H1 (cell line): ENCODE measurements at regions not wholly inside any gene's neighbourhood (a gene's known extent, or its start where the extent isn't known, plus 50 kb on each side); places are given as distances from the start of the nearest gene placed in this dataset.

Source experiments
- CTCF ChIA-PET: fragments of 300-600 bp; sonication (Branson Sonifier 250); formaldehyde crosslinking; loops from one replicate; lab custom pipeline; 2021; ENCODE audit not compliant: partially characterized antibody; lab: Charles Lee
- POLR2A ChIA-PET: fragments of 300-600 bp; sonication (Branson Sonifier 250); formaldehyde crosslinking; loops from one replicate; lab custom pipeline; 2021; ENCODE audit warnings: inconsistent platforms; ENCODE audit not compliant: partially characterized antibody; lab: Charles Lee
- DNase-seq, 2 experiments: peaks; one replicate each; pipeline versions ENCODE4 v3.0.0 to v3.0.0-alpha.2; 2010 to 2022; ENCODE audit warnings: low spot score in 2 of 2, low read depth in 1 of 2, mixed read lengths in 1 of 2
- FAIRE-seq: peaks from 2 replicates; lab custom pipeline; 2011; peaks lifted over from hg19 to GRCh38; lab: Jason Lieb, UNC
- H2AFZ ChIP-seq: 2 replicates; pipeline ENCODE4 v1.8.1; 2012; ENCODE audit warnings: low read length, inconsistent platforms
- H2AK5ac ChIP-seq: 2 replicates; pipeline ENCODE4 v1.6.1; 2013; ENCODE audit warnings: low read depth, low read length
- H2BK120ac ChIP-seq: replicated peaks from 2 replicates; pipeline ENCODE3; 2013; ENCODE audit warnings: low read depth, low read length, inconsistent platforms
- H2BK12ac ChIP-seq: 2 replicates; pipeline ENCODE4 v1.6.1; 2013; ENCODE audit warnings: low read depth, low read length
- H2BK15ac ChIP-seq: 2 replicates; pipeline ENCODE4 v1.6.1; 2013; ENCODE audit warnings: low read length
- H2BK20ac ChIP-seq: 2 replicates; pipeline ENCODE4 v1.6.1; 2013; ENCODE audit warnings: low read length
- H2BK5ac ChIP-seq: 2 replicates; pipeline ENCODE4 v1.6.1; 2013; ENCODE audit warnings: low read depth, low read length
- H3K14ac ChIP-seq: 2 replicates; pipeline ENCODE4 v1.6.1; 2013; ENCODE audit warnings: inconsistent platforms; ENCODE audit not compliant: insufficient read length
- H3K18ac ChIP-seq: 2 replicates; pipeline ENCODE4 v1.6.1; 2013; ENCODE audit warnings: low read length; ENCODE audit errors: extremely low read depth
- H3K23ac ChIP-seq: 2 replicates; pipeline ENCODE4 v1.6.1; 2013; ENCODE audit warnings: inconsistent platforms; ENCODE audit not compliant: insufficient read length
- H3K23me2 ChIP-seq: 2 replicates; pipeline ENCODE4 v1.6.1; 2013; ENCODE audit warnings: low read depth, low read length
- H3K27ac ChIP-seq: 2 replicates; pipeline ENCODE4 v1.6.1; 2011; ENCODE audit warnings: low read depth, low read length, inconsistent platforms
- H3K27me3 ChIP-seq, 4 experiments: replicated peaks in 1 of 4; 1 replicate in 1 of 4; 2 replicates in 3 of 4; pipeline versions ENCODE4 v1.6.1 to v1.8.1; 2011 to 2013; ENCODE audit warnings: low read length in 3 of 4, mild to moderate bottlenecking in 3 of 4, inconsistent platforms in 2 of 4, mixed read lengths in 2 of 4, moderate library complexity in 1 of 4; ENCODE audit not compliant: control insufficient read depth in 3 of 4, insufficient read depth in 3 of 4; ENCODE audit errors: extremely low read depth in 1 of 4
- H3K36me3 ChIP-seq, 4 experiments: 2 replicates each; pipeline versions ENCODE4 v1.6.1 to v1.8.1; 2011 to 2013; ENCODE audit warnings: mild to moderate bottlenecking in 4 of 4, low read length in 3 of 4, moderate library complexity in 2 of 4, control low read depth in 1 of 4, inconsistent platforms in 1 of 4; ENCODE audit not compliant: insufficient read depth in 4 of 4, control insufficient read depth in 2 of 4
- H3K4ac ChIP-seq: replicated peaks from 2 replicates; pipeline ENCODE3; 2013; ENCODE audit warnings: low read length, low read depth, mixed read lengths, inconsistent platforms; ENCODE audit not compliant: insufficient read length
- H3K4me1 ChIP-seq, 4 experiments: replicated peaks in 1 of 4; 1 replicate in 1 of 4; 2 replicates in 3 of 4; pipeline versions ENCODE4 v1.6.1 to v1.8.1; 2011 to 2013; ENCODE audit warnings: low read length in 3 of 4, inconsistent platforms in 2 of 4, mixed read lengths in 1 of 4; ENCODE audit not compliant: insufficient read depth in 4 of 4, control insufficient read depth in 3 of 4
- H3K4me2 ChIP-seq, 2 experiments: 2 replicates each; pipeline versions ENCODE4 v1.6.1 to v1.8.1; 2011 to 2013; ENCODE audit warnings: low read depth in 2 of 2, low read length in 2 of 2, control low read depth in 1 of 2, inconsistent platforms in 1 of 2, mild to moderate bottlenecking in 1 of 2; ENCODE audit not compliant: insufficient read depth in 1 of 2
- H3K4me3 ChIP-seq, 4 experiments: fragments of 200-600, 300-600 bp in 1 of 4; sonication (generic), shearing (Covaris generic), sonication (Bioruptor Twin) in 1 of 4; 2 replicates each; pipeline versions ENCODE4 v1.5.1 to v1.8.1; 2011 to 2016; ENCODE audit warnings: low read length in 4 of 4, low read depth in 3 of 4, control low read depth in 2 of 4, inconsistent platforms in 2 of 4, mild to moderate bottlenecking in 2 of 4, mixed read lengths in 1 of 4, moderate library complexity in 1 of 4; ENCODE audit not compliant: insufficient read depth in 2 of 4; ENCODE audit errors: extremely low read depth in 1 of 4
- H3K56ac ChIP-seq: replicated peaks from 2 replicates; pipeline ENCODE3; 2013; ENCODE audit warnings: low read depth, mild to moderate bottlenecking, mixed read lengths, low read length, inconsistent platforms; ENCODE audit not compliant: insufficient read length
- H3K79me1 ChIP-seq: 2 replicates; pipeline ENCODE4 v1.6.1; 2013; ENCODE audit warnings: low read depth, low read length, control low read depth
- H3K79me2 ChIP-seq, 2 experiments: 2 replicates each; pipeline versions ENCODE4 v1.6.1 to v1.8.1; 2012 to 2013; ENCODE audit warnings: low read length in 2 of 2, mild to moderate bottlenecking in 2 of 2, inconsistent platforms in 1 of 2; ENCODE audit not compliant: insufficient read depth in 2 of 2, control insufficient read depth in 1 of 2
- H3K9ac ChIP-seq, 4 experiments: replicated peaks in 1 of 4; 1 replicate in 1 of 4; 2 replicates in 3 of 4; pipeline versions ENCODE4 v1.6.1 to v1.8.1; 2011 to 2013; ENCODE audit warnings: low read depth in 3 of 4, low read length in 3 of 4, control low read depth in 2 of 4, mild to moderate bottlenecking in 2 of 4, moderate library complexity in 2 of 4, inconsistent platforms in 1 of 4; ENCODE audit errors: extremely low read depth in 1 of 4
- H3K9me3 ChIP-seq, 2 experiments: 2 replicates each; pipeline versions ENCODE4 v1.6.1 to v1.8.1; 2012 to 2013; ENCODE audit warnings: mild to moderate bottlenecking in 2 of 2, moderate library complexity in 2 of 2, control low read depth in 1 of 2, inconsistent platforms in 1 of 2, low read depth in 1 of 2, low read length in 1 of 2, mixed read lengths in 1 of 2; ENCODE audit not compliant: insufficient read depth in 2 of 2
- H4K20me1 ChIP-seq, 2 experiments: replicated peaks in 1 of 2; 2 replicates each; pipeline versions ENCODE3 to v1.8.1; 2011 to 2013; ENCODE audit warnings: inconsistent platforms in 2 of 2, low read length in 2 of 2, mild to moderate bottlenecking in 1 of 2; ENCODE audit not compliant: insufficient read depth in 2 of 2, control insufficient read depth in 1 of 2
- H4K5ac ChIP-seq: 2 replicates; pipeline ENCODE4 v1.6.1; 2013; ENCODE audit warnings: low read length, low read depth, mixed read lengths, inconsistent platforms; ENCODE audit not compliant: insufficient read length
- H4K8ac ChIP-seq: 2 replicates; pipeline ENCODE4 v1.8.0; 2013; ENCODE audit warnings: mild to moderate bottlenecking, moderate library complexity, low read length, inconsistent platforms; ENCODE audit not compliant: insufficient read depth; ENCODE audit errors: extremely low read depth
- H4K91ac ChIP-seq: replicated peaks from 2 replicates; pipeline ENCODE3; 2013; ENCODE audit warnings: low read length, mixed read lengths, inconsistent platforms; ENCODE audit not compliant: insufficient read length
- EGR1 ChIP-seq: IDR thresholded peaks from 2 replicates; pipeline ENCODE4 v1.6.1; 2011; ENCODE audit warnings: low read depth, low read length, borderline replicate concordance
- EP300 ChIP-seq, 2 experiments: IDR thresholded peaks; 1 replicate in 1 of 2; 2 replicates in 1 of 2; pipeline ENCODE4 v1.6.1; 2011 to 2012; ENCODE audit warnings: low read depth in 2 of 2, low read length in 2 of 2, mild to moderate bottlenecking in 2 of 2, borderline replicate concordance in 1 of 2, inconsistent platforms in 1 of 2, moderate library complexity in 1 of 2
- HDAC2 ChIP-seq, 2 experiments: fragments of 300-600 bp in 1 of 2; sonication (generic) in 1 of 2; IDR thresholded peaks; 2 replicates each; pipeline ENCODE4 v1.6.1; 2011 to 2012; ENCODE audit warnings: low read depth in 2 of 2, low read length in 2 of 2, mild to moderate bottlenecking in 2 of 2, moderate library complexity in 2 of 2, borderline replicate concordance in 1 of 2, inconsistent platforms in 1 of 2
- HDAC6 ChIP-seq: IDR thresholded peaks from one replicate; pipeline ENCODE4 v1.7.1; 2012; ENCODE audit warnings: low read depth, mild to moderate bottlenecking, inconsistent platforms, low read length, moderate library complexity
- NANOG ChIP-seq: IDR thresholded peaks from 2 replicates; pipeline ENCODE4 v1.6.1; 2011; ENCODE audit warnings: low read length, low read depth, mild to moderate bottlenecking, inconsistent platforms; ENCODE audit not compliant: insufficient read depth, poor library complexity, severe bottlenecking
- POLR2A ChIP-seq, 2 experiments: IDR thresholded peaks; 1 replicate in 1 of 2; 2 replicates in 1 of 2; pipeline ENCODE4 v1.6.1; 2011; ENCODE audit warnings: low read depth in 2 of 2, low read length in 2 of 2, mild to moderate bottlenecking in 2 of 2; ENCODE audit errors: control extremely low read depth in 1 of 2
- SAP30 ChIP-seq: fragments of 300-600 bp; sonication (generic); IDR thresholded peaks from 2 replicates; pipeline ENCODE4 v1.7.1; 2012; ENCODE audit warnings: low read length, moderate library complexity, mild to moderate bottlenecking, inconsistent platforms; ENCODE audit not compliant: insufficient read depth, insufficient replicate concordance
- SP2 ChIP-seq: IDR thresholded peaks from 2 replicates; pipeline ENCODE4 v1.6.1; 2012; ENCODE audit warnings: mild to moderate bottlenecking, low read length, inconsistent platforms
- TAF1 ChIP-seq: IDR thresholded peaks from 2 replicates; pipeline ENCODE4 v1.6.1; 2011; ENCODE audit warnings: mild to moderate bottlenecking, low read depth, low read length
- WGBS, 2 experiments: shearing (Covaris generic) in 1 of 2; methylation state at CpG; one replicate each; pipeline versions ENCODE4 v1.1.6 to v1.1.7; 2013 to 2015; ENCODE audit warnings: low lambda C conversion rate in 2 of 2, mixed read lengths in 2 of 2, inconsistent platforms in 1 of 2, low coverage in 1 of 2, missing lambda C conversion rate in 1 of 2; ENCODE audit not compliant: insufficient replicate concordance in 2 of 2, insufficient coverage in 1 of 2, insufficient read length in 1 of 2; ENCODE audit errors: extremely low coverage in 1 of 2, missing lambda C conversion rate in 1 of 2; 5-methylcytosine and 5-hydroxymethylcytosine counted together
- TF ChIP-seq, protein P1 (sequence below): IDR thresholded peaks from 2 replicates; pipeline ENCODE4 v1.6.1; 2012; ENCODE audit warnings: inconsistent platforms

- no peak overlapping the region for H3K18ac ChIP-seq
- no peak overlapping the region for H2BK120ac ChIP-seq
- FAIRE-seq, result no peak
- H4K8ac ChIP-seq, result no peak overlapping the region
- no peak overlapping the region for H3K23ac ChIP-seq
- no peak overlapping the region for H4K91ac ChIP-seq
- H3K9ac ChIP-seq, result no peak overlapping the region
- H3K4me3 ChIP-seq, result no peak overlapping the region
- H3K79me1 ChIP-seq, result no peaks in the 10 kb centered on the region
- no peak overlapping the region for H4K5ac ChIP-seq
- H3K23me2 ChIP-seq, result no peaks in the 10 kb centered on the region
- no peak overlapping the region for H3K56ac ChIP-seq
- H2BK20ac ChIP-seq, result no peak overlapping the region
- H3K79me2 ChIP-seq, result no peaks in the 10 kb centered on the region
- H2BK15ac ChIP-seq, result no peak overlapping the region
- ChIA-PET CTCF (interaction anchor here (1.5 kb wide), 1 partner anchor 10 kb away, joined by 3 read pairs; no protein-coding TSS in a partner anchor), POLR2A (no interaction called here)
- no peak overlapping the region for H3K4me2 ChIP-seq
- no peaks in the 10 kb centered on the region for H4K20me1 ChIP-seq
- no peaks in the 10 kb centered on the region for H3K27me3 ChIP-seq
- no peak overlapping the region for H2AFZ ChIP-seq
- 86% methylated on average over 1 of the region's 1 CpG; no CpG with 5 or more reads in 1 of the 2 experiments for WGBS, 2 experiments
- no peak overlapping the region for H3K4ac ChIP-seq
- no peak overlapping the region for H3K14ac ChIP-seq
- H2BK5ac ChIP-seq, result no peak overlapping the region
- no peaks in the 10 kb centered on the region for H3K9me3 ChIP-seq
- no peak for DNase-seq
- H2AK5ac ChIP-seq, result no peak overlapping the region
- H3K27ac ChIP-seq, result no peak overlapping the region
- no peaks in the 10 kb centered on the region for H3K4me1 ChIP-seq
- H3K36me3 ChIP-seq, result no peaks in the 10 kb centered on the region
- H2BK12ac ChIP-seq, result no peak overlapping the region
- TF ChIP-seq POLR2A (IDR thresholded peaks at IDR 0.05; ENCODE audit: control extremely low read depth in 1 of 2, low read depth in 2 of 2, low read length in 2 of 2) (no peak), SAP30 (no peak), HDAC2 (IDR thresholded peaks at IDR 0.05; ENCODE audit: borderline replicate concordance in 1 of 2, low read depth in 2 of 2, low read length in 2 of 2) (no peak), HDAC6 (no peak), SP2 (no peak), EP300 (IDR thresholded peaks at IDR 0.05; ENCODE audit: borderline replicate concordance in 1 of 2, low read depth in 2 of 2, low read length in 2 of 2) (no peak), TAF1 (no peak), NANOG (no peak), EGR1 (no peak)
- TF ChIP-seq, protein P1, sequence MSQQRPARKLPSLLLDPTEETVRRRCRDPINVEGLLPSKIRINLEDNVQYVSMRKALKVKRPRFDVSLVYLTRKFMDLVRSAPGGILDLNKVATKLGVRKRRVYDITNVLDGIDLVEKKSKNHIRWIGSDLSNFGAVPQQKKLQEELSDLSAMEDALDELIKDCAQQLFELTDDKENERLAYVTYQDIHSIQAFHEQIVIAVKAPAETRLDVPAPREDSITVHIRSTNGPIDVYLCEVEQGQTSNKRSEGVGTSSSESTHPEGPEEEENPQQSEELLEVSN, result no peak
Measured at GRCh38 chr3:81439108-81439507, 322.3 kb downstream of the GBE1 start.
